HG02678 (cell line): ENCODE measurements at regions not wholly inside any gene's neighbourhood (a gene's known extent, or its start where the extent isn't known, plus 50 kb on each side); places are given as distances from the start of the nearest gene placed in this dataset.
A peak's percentile ranks its signal among the peaks of the same experiment; 100 is the strongest.

Experiments used
- ATAC-seq: cut with Tn5 transposase; IDR thresholded peaks from one replicate; pipeline ENCODE4 v1.9.1; 2021; ENCODE audit warnings: mild to moderate bottlenecking, moderate library complexity; ENCODE audit not compliant: unreplicated experiment

- ATAC-seq = no peak
These were observed 250.7 kb downstream of the TBC1D4 start for GRCh38 chr13:75231235-75231634.

- ATAC-seq = no peak
These were observed 255.1 kb downstream of the TBC1D4 start for GRCh38 chr13:75226733-75227435.

- no peak for ATAC-seq
These were observed 255.9 kb downstream of the TBC1D4 start for GRCh38 chr13:75226092-75226491.

GRCh38 chr13:75225288-75226032, 256.5 kb downstream of the TBC1D4 start:
- ATAC-seq = no peak

GRCh38 chr13:75224053-75224742, 257.8 kb downstream of the TBC1D4 start:
- no peak for ATAC-seq

GRCh38 chr13:75222031-75222430, 259.9 kb downstream of the TBC1D4 start:
- ATAC-seq = no peak

GRCh38 chr13:75220861-75221260, 261.1 kb downstream of the TBC1D4 start:
- ATAC-seq = no peak

GRCh38 chr13:75220238-75220542, 261.8 kb downstream of the TBC1D4 start:
- no peak for ATAC-seq

GRCh38 chr13:75219479-75220237, 262.3 kb downstream of the TBC1D4 start:
- peak; percentile 98 for ATAC-seq

GRCh38 chr13:75217949-75218348, 264.0 kb downstream of the TBC1D4 start:
- no peak for ATAC-seq

GRCh38 chr13:75216038-75216437, 265.9 kb downstream of the TBC1D4 start:
- ATAC-seq = no peak

GRCh38 chr13:75214846-75215245, 267.1 kb downstream of the TBC1D4 start:
- ATAC-seq = no peak

GRCh38 chr13:75202981-75203380, 279.0 kb downstream of the TBC1D4 start:
- no peak for ATAC-seq

GRCh38 chr13:75197803-75198202, 284.2 kb downstream of the TBC1D4 start:
- no peak for ATAC-seq

GRCh38 chr13:75196147-75196837, 285.7 kb downstream of the TBC1D4 start:
- ATAC-seq = no peak

GRCh38 chr13:75195495-75196146, 286.3 kb downstream of the TBC1D4 start:
- no peak for ATAC-seq

GRCh38 chr13:75194717-75195462, 287.1 kb downstream of the TBC1D4 start:
- ATAC-seq = no peak

- ATAC-seq = no peak
These were observed 295.6 kb downstream of the TBC1D4 start for GRCh38 chr13:75186379-75186778.

GRCh38 chr13:75181906-75182305, 300.1 kb downstream of the TBC1D4 start:
- ATAC-seq = no peak
